ENCODE measurements at regions not wholly inside any gene's neighbourhood (a gene's known extent, or its start where the extent isn't known, plus 50 kb on each side); places are given as distances from the start of the nearest gene placed in this dataset.

GRCh38 chr9:80447876-80448275 lies 876.1 kb downstream of the TLE4 start:
- no peak overlapping the region for H2BK5ac ChIP-seq (ENCODE audit: low read depth, low read length)
- CTCF ChIA-PET (ENCODE audit: partially characterized antibody), result no interaction called here

More at GRCh38 chr9:80447876-80448275, 876.1 kb downstream of the TLE4 start:
- H3K27ac ChIP-seq (ENCODE audit: low read depth, low read length), result no peak overlapping the region
- H2AK5ac ChIP-seq (ENCODE audit: low read depth, low read length), result no peak overlapping the region
- H2BK120ac ChIP-seq (replicated peaks; ENCODE audit: low read depth, low read length), result no peak overlapping the region
- no peak overlapping the region for H4K8ac ChIP-seq (ENCODE audit: extremely low read depth, insufficient read depth, low read length)
- no peaks in the 10 kb centered on the region; a peak in 1 of 8 replicates for H3K36me3 ChIP-seq (ENCODE audit: control insufficient read depth in 2 of 4, insufficient read depth in 4 of 4, low read length in 3 of 4)
- no peaks in the 10 kb centered on the region for H3K9me3 ChIP-seq (ENCODE audit: insufficient read depth in 2 of 2, low read depth in 1 of 2, low read length in 1 of 2)
- FAIRE-seq, result no peak
- no peak overlapping the region for H2BK15ac ChIP-seq (ENCODE audit: low read length)
- H3K23ac ChIP-seq (ENCODE audit: insufficient read length), result no peak overlapping the region
- H2BK20ac ChIP-seq (ENCODE audit: low read length), result no peak overlapping the region
- no peaks in the 10 kb centered on the region for H3K27me3 ChIP-seq (replicated peaks in 1 of 4; ENCODE audit: control insufficient read depth in 3 of 4, extremely low read depth in 1 of 4, insufficient read depth in 3 of 4, low read length in 3 of 4)
- H3K4me2 ChIP-seq (ENCODE audit: insufficient read depth in 1 of 2, low read depth in 2 of 2, low read length in 2 of 2), result no peak overlapping the region
- WGBS, 2 experiments (ENCODE audit: extremely low coverage in 1 of 2, insufficient coverage in 1 of 2, insufficient read length in 1 of 2, insufficient replicate concordance in 2 of 2, low coverage in 1 of 2, low lambda C conversion rate in 2 of 2, missing lambda C conversion rate in 1 of 2), result 95% methylated on average over 3 of the region's 3 CpGs; no CpG with 5 or more reads in 1 of the 2 experiments
- no peak overlapping the region for H3K14ac ChIP-seq (ENCODE audit: insufficient read length)
- no peak for TF ChIP-seq HDAC2 (IDR thresholded peaks at IDR 0.05; ENCODE audit: borderline replicate concordance in 1 of 2, low read depth in 2 of 2, low read length in 2 of 2)
- TF ChIP-seq, protein P1, sequence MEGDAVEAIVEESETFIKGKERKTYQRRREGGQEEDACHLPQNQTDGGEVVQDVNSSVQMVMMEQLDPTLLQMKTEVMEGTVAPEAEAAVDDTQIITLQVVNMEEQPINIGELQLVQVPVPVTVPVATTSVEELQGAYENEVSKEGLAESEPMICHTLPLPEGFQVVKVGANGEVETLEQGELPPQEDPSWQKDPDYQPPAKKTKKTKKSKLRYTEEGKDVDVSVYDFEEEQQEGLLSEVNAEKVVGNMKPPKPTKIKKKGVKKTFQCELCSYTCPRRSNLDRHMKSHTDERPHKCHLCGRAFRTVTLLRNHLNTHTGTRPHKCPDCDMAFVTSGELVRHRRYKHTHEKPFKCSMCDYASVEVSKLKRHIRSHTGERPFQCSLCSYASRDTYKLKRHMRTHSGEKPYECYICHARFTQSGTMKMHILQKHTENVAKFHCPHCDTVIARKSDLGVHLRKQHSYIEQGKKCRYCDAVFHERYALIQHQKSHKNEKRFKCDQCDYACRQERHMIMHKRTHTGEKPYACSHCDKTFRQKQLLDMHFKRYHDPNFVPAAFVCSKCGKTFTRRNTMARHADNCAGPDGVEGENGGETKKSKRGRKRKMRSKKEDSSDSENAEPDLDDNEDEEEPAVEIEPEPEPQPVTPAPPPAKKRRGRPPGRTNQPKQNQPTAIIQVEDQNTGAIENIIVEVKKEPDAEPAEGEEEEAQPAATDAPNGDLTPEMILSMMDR (IDR thresholded peaks at IDR 0.05; ENCODE audit: control extremely low read depth in 1 of 3, insufficient read depth in 1 of 3, low read depth in 1 of 3, low read length in 3 of 3), result no peak
- no peak for TF ChIP-seq GABPA (IDR thresholded peaks at IDR 0.05; ENCODE audit: borderline replicate concordance, insufficient read depth, low read length)
- no peak for TF ChIP-seq YY1 (IDR thresholded peaks at IDR 0.05; ENCODE audit: low read depth, low read length)
- no peak for TF ChIP-seq ZNF274 (IDR thresholded peaks at IDR 0.05; ENCODE audit: borderline replicate concordance, extremely low read depth, low read length)
- no peak for TF ChIP-seq CHD2 (IDR thresholded peaks at IDR 0.05; ENCODE audit: low read length)
- TF ChIP-seq SIX5 (IDR thresholded peaks at IDR 0.05; ENCODE audit: low read depth, low read length), result no peak
- no peak for TF ChIP-seq JUND (IDR thresholded peaks at IDR 0.05; ENCODE audit: low read length)
- H3K79me2 ChIP-seq (ENCODE audit: control insufficient read depth in 1 of 2, insufficient read depth in 2 of 2, low read length in 2 of 2), result no peaks in the 10 kb centered on the region
- no peak overlapping the region for H3K56ac ChIP-seq (replicated peaks; ENCODE audit: insufficient read length, low read depth, low read length)
- no peak overlapping the region for H3K4ac ChIP-seq (replicated peaks; ENCODE audit: insufficient read length, low read depth, low read length)
- no peaks in the 10 kb centered on the region for H3K79me1 ChIP-seq (ENCODE audit: low read depth, low read length)
- H3K18ac ChIP-seq (ENCODE audit: extremely low read depth, low read length), result no peak overlapping the region
- no peak overlapping the region for H3K4me3 ChIP-seq (ENCODE audit: extremely low read depth in 1 of 4, insufficient read depth in 2 of 4, low read depth in 3 of 4, low read length in 4 of 4)
- no peaks in the 10 kb centered on the region for H3K23me2 ChIP-seq (ENCODE audit: low read depth, low read length)
- H3K4me1 ChIP-seq (replicated peaks in 1 of 4; ENCODE audit: control insufficient read depth in 3 of 4, insufficient read depth in 4 of 4, low read length in 3 of 4), result peaks cover 3 to 7% (median 6%) of the 10 kb centered on the region in 4 experiments
- H2AFZ ChIP-seq (ENCODE audit: low read length), result no peak overlapping the region
- H3K9ac ChIP-seq (replicated peaks in 1 of 4; ENCODE audit: extremely low read depth in 1 of 4, low read depth in 3 of 4, low read length in 3 of 4), result no peak overlapping the region
- no peak for DNase-seq (ENCODE audit: low read depth in 1 of 2, low spot score in 2 of 2)
- H4K5ac ChIP-seq (ENCODE audit: insufficient read length, low read depth, low read length), result no peak overlapping the region
- POLR2A ChIA-PET (ENCODE audit: partially characterized antibody), result no interaction called here
- no peak overlapping the region for H4K91ac ChIP-seq (replicated peaks; ENCODE audit: insufficient read length, low read length)
- no peaks in the 10 kb centered on the region for H4K20me1 ChIP-seq (replicated peaks in 1 of 2; ENCODE audit: control insufficient read depth in 1 of 2, insufficient read depth in 2 of 2, low read length in 2 of 2)
- H2BK12ac ChIP-seq (ENCODE audit: low read depth, low read length), result no peak overlapping the region
